Hepatocyte (in vitro differentiated cells): ENCODE measurements at regions not wholly inside any gene's neighbourhood (a gene's known extent, or its start where the extent isn't known, plus 50 kb on each side); places are given as distances from the start of the nearest gene placed in this dataset.

Source experiments
- DNase-seq: peaks from one replicate; pipeline ENCODE4 v3.0.0-alpha.2; 2016; ENCODE audit warnings: low spot score
- H2AFZ ChIP-seq: fragments of 200-600 bp; sonication (generic); 2 replicates; pipeline ENCODE4 v1.6.0; 2016; ENCODE audit warnings: antibody characterized with exemption, mild to moderate bottlenecking
- H3K27ac ChIP-seq: fragments of 200-600 bp; sonication (generic); 2 replicates; pipeline ENCODE4 v1.5.1; 2016; ENCODE audit warnings: mild to moderate bottlenecking
- H3K27me3 ChIP-seq: fragments of 200-600 bp; sonication (generic); 2 replicates; pipeline ENCODE4 v1.6.1; 2016
- H3K36me3 ChIP-seq: fragments of 200-600 bp; sonication (generic); replicated peaks from 2 replicates; pipeline ENCODE4 v1.5.1; 2016; ENCODE audit warnings: low read depth; ENCODE audit not compliant: insufficient read depth
- H3K4me1 ChIP-seq: fragments of 200-600 bp; sonication (generic); 2 replicates; pipeline ENCODE4 v1.5.1; 2016; ENCODE audit warnings: mild to moderate bottlenecking, moderate library complexity; ENCODE audit not compliant: insufficient read depth
- H3K4me2 ChIP-seq: fragments of 200-600 bp; sonication (generic); 2 replicates; pipeline ENCODE4 v1.6.0; 2016
- H3K4me3 ChIP-seq: fragments of 200-600 bp; sonication (generic); 2 replicates; pipeline ENCODE4 v1.5.1; 2016; ENCODE audit warnings: mild to moderate bottlenecking
- H3K79me2 ChIP-seq: fragments of 200-600 bp; sonication (generic); 2 replicates; pipeline ENCODE4 v1.6.0; 2017; ENCODE audit warnings: mild to moderate bottlenecking
- H3K9me2 ChIP-seq: fragments of 200-600 bp; sonication (generic); replicated peaks from 2 replicates; pipeline ENCODE4 v1.6.0; 2017; ENCODE audit warnings: mild to moderate bottlenecking; ENCODE audit not compliant: insufficient read depth
- H3K9me3 ChIP-seq: fragments of 200-600 bp; sonication (generic); 2 replicates; pipeline ENCODE4 v1.5.1; 2016; ENCODE audit warnings: low read depth, mild to moderate bottlenecking
- H4K20me1 ChIP-seq: fragments of 200-600 bp; sonication (generic); 2 replicates; pipeline ENCODE4 v1.6.0; 2016; ENCODE audit warnings: mild to moderate bottlenecking; ENCODE audit not compliant: insufficient read depth, poor library complexity, severe bottlenecking
- CTCF ChIP-seq: fragments of 200-600 bp; sonication (generic); IDR thresholded peaks from 2 replicates; pipeline ENCODE4 v1.5.1; 2016; ENCODE audit warnings: antibody characterized with exemption, mild to moderate bottlenecking; ENCODE audit not compliant: poor library complexity
- EZH2 ChIP-seq: fragments of 200-600 bp; sonication (generic); IDR thresholded peaks from 2 replicates; pipeline ENCODE4 v1.6.1; 2016; ENCODE audit warnings: antibody characterized with exemption, mild to moderate bottlenecking, borderline replicate concordance
- EZH2phosphoT487 ChIP-seq: fragments of 200-600 bp; sonication (generic); IDR thresholded peaks from one replicate; pipeline ENCODE4 v1.6.1; 2018; ENCODE audit warnings: antibody characterized with exemption, mild to moderate bottlenecking, low read depth, moderate library complexity; ENCODE audit not compliant: unreplicated experiment, severe bottlenecking
- WGBS: methylation state at CpG from one replicate; pipeline ENCODE4 v1.1.6; 2016; ENCODE audit warnings: low lambda C conversion rate; ENCODE audit errors: missing lambda C conversion rate; 5-methylcytosine and 5-hydroxymethylcytosine counted together

GRCh38 chr7:1384113-1384415 is 75.2 kb downstream of the MICALL2 start:
- H3K27me3 ChIP-seq = peaks cover 16% of the 10 kb centered on the region

More at GRCh38 chr7:1384113-1384415, 75.2 kb downstream of the MICALL2 start:
- no peak for TF ChIP-seq EZH2phosphoT487
- TF ChIP-seq CTCF = no peak
- TF ChIP-seq EZH2 = no peak
- no peaks in the 10 kb centered on the region for H3K4me1 ChIP-seq
- no peaks in the 10 kb centered on the region for H3K36me3 ChIP-seq
- H3K79me2 ChIP-seq = no peaks in the 10 kb centered on the region
- H3K9me2 ChIP-seq = no peaks in the 10 kb centered on the region
- DNase-seq = no peak
- 91% methylated on average over 14 of the region's 21 CpGs for WGBS
- H3K4me3 ChIP-seq = no peak overlapping the region
- H2AFZ ChIP-seq = no peak overlapping the region
- no peaks in the 10 kb centered on the region for H4K20me1 ChIP-seq
- H3K4me2 ChIP-seq = no peak overlapping the region
- no peaks in the 10 kb centered on the region for H3K9me3 ChIP-seq
- no peak overlapping the region for H3K27ac ChIP-seq
